Tibial artery (tissue), 4 donors: ENCODE measurements at regions not wholly inside any gene's neighbourhood (a gene's known extent, or its start where the extent isn't known, plus 50 kb on each side); places are given as distances from the start of the nearest gene placed in this dataset.
"Not testable (repeated sequence)": the region's sequence is repeated elsewhere in the genome, so short reads cannot be mapped to it uniquely, and the experiment has no call there.

ENCODE experiments used
- DNase-seq, 2 donors: peaks; one replicate each; pipeline ENCODE4 v3.0.0-alpha.2; 2019
- H3K27ac ChIP-seq, 2 donors: fragments of 200-600 bp; sonication (generic) in 1 of 2; 1 replicate in 1 of 2; 2 replicates in 1 of 2; pipeline ENCODE4 v1.5.1; 2018 to 2019; ENCODE audit warnings: mild to moderate bottlenecking in 1 of 2
- H3K27me3 ChIP-seq, 2 donors: fragments of 200-600 bp; sonication (generic) in 1 of 2; one replicate each; pipeline versions ENCODE4 v1.5.1 to v1.6.0; 2016 to 2019
- H3K36me3 ChIP-seq, 3 donors: fragments of 200-600 bp; sonication (generic) in 2 of 3; one replicate each; pipeline ENCODE4 v1.5.1; 2016 to 2019; ENCODE audit warnings: mild to moderate bottlenecking in 2 of 3
- H3K4me1 ChIP-seq, 4 donors: fragments of 200-600 bp; sonication (generic) in 2 of 4; 1 replicate in 3 of 4; 2 replicates in 1 of 4; pipeline ENCODE4 v1.5.1; 2016 to 2019
- H3K4me3 ChIP-seq, 2 donors: fragments of 200-600 bp; sonication (generic) in 1 of 2; 1 replicate in 1 of 2; 2 replicates in 1 of 2; pipeline ENCODE4 v1.5.1; 2018 to 2019; ENCODE audit warnings: mild to moderate bottlenecking in 2 of 2
- H3K9me3 ChIP-seq, 3 donors: fragments of 200-600 bp; sonication (generic) in 1 of 3; one replicate each; pipeline ENCODE4 v1.5.1; 2016 to 2019
- intact Hi-C: fragments of 100-400 bp; cut with DNase I; formaldehyde crosslinking; loops from one replicate; pipeline ENCODE4 v1.15.0; 2023; ENCODE audit warnings: low total_unique reads
- TF ChIP-seq, protein P1 (sequence below), 2 experiments: fragments of 200-600 bp in 1 of 2; fragments of 450-650 bp in 1 of 2; IDR thresholded peaks; one replicate each; pipeline ENCODE4 v1.5.1; 2017 to 2019; ENCODE audit warnings: antibody characterized with exemption in 2 of 2, mild to moderate bottlenecking in 1 of 2, moderate library complexity in 1 of 2

DNA sequence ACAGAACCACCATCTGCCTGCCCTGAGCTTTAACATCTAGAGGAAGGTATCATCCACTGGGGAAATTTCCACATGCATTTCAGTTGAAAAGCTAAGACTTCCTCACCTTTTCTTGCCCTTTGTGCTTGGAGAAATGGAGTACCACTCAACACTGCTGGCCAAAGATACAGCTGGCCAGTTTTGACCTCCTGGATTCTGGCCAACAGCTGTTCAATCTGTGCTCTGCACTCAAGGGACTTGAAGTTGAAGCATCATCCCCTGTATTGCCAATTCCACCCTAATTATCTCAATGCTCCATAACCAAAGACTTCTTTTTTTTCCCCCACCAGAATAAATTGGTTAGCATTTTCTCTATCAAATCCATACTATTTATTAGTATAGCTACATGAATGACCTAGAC, 70.4 kb upstream of the PRDM9 start:
- Histone ChIP-seq H3K9me3 (no peaks in the 10 kb centered on the region), H3K4me1 (no peaks in the 10 kb centered on the region), H3K27ac (no peak overlapping the region), H3K36me3 (no peaks in the 10 kb centered on the region), H3K27me3 (no peaks in the 10 kb centered on the region), H3K4me3 (no peak overlapping the region)
- intact Hi-C loops, result no loop called here
- TF ChIP-seq, protein P1, sequence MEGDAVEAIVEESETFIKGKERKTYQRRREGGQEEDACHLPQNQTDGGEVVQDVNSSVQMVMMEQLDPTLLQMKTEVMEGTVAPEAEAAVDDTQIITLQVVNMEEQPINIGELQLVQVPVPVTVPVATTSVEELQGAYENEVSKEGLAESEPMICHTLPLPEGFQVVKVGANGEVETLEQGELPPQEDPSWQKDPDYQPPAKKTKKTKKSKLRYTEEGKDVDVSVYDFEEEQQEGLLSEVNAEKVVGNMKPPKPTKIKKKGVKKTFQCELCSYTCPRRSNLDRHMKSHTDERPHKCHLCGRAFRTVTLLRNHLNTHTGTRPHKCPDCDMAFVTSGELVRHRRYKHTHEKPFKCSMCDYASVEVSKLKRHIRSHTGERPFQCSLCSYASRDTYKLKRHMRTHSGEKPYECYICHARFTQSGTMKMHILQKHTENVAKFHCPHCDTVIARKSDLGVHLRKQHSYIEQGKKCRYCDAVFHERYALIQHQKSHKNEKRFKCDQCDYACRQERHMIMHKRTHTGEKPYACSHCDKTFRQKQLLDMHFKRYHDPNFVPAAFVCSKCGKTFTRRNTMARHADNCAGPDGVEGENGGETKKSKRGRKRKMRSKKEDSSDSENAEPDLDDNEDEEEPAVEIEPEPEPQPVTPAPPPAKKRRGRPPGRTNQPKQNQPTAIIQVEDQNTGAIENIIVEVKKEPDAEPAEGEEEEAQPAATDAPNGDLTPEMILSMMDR (IDR thresholded peaks at IDR 0.05), result no peak
- no peak for DNase-seq

DNA sequence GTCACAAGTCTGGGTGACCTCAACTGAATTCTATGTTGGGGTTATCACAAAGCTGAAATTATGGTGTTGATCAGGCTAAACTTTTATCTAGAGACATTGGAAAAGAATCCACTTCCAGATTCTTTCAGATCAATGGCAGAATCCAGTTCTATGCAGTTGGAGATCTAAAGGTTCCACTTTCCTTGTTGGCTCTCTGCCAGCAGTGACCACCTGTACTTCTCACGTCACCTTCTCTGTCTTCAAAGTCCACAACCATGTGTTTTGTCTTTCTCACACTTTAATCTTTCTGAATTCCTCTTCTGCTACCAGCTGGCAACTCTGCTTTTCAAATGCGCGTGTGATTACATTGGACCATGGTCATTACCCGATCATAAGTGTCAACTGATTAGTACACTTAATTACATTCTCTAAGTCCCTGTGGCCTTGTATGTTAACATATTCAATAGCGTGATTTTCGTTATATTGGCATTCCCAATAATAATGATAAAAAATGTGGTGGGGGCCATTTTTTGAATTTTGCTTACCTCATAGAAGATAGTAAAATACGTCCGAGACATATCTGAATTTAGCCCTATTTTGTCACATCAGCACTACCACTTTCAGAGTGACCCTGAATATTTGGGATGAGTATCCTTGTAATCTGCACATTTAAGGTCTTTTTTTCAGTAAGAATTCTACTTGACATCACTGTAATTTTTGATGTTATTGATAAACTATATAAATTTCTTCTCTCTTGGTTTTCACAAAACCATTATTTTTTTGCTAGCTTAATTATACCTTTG, 73.7 kb upstream of the PRDM9 start:
- intact Hi-C loops, result no loop called here

DNA sequence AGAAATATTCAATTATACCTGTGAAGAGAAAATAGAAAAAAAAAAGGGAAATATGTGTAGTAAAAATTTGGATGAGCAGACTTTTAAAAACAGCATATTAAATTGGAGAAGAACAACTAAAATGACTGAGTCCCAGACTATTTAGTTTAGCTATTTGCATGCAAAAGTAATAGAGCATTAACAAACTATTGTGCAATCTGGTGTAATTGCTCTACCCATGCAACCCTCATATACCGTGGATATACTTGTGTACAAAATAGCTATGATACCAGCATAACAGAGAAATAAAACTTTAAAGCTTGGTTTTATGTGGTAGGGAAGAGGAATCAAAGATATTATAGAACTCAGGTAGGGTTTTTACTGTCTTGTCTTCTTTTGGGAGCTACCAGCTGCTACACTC, 78.7 kb upstream of the PRDM9 start:
- DNase-seq, result no peak
- H3K27ac ChIP-seq, result no peak overlapping the region
- H3K9me3 ChIP-seq, result no peaks in the 10 kb centered on the region
- H3K27me3 ChIP-seq, result no peaks in the 10 kb centered on the region
- no peak overlapping the region for H3K4me3 ChIP-seq
- H3K4me1 ChIP-seq, result no peaks in the 10 kb centered on the region
- TF ChIP-seq, protein P1 (IDR thresholded peaks at IDR 0.05), result no peak
- H3K36me3 ChIP-seq, result no peaks in the 10 kb centered on the region
- intact Hi-C loops, result no loop called here

More for the DNA sequence above, 73.7 kb upstream of the PRDM9 start:
- TF ChIP-seq, protein P1 (IDR thresholded peaks at IDR 0.05), result no peak
- Histone ChIP-seq H3K27me3 (no peaks in the 10 kb centered on the region), H3K4me3 (no peak overlapping the region), H3K9me3 (no peaks in the 10 kb centered on the region), H3K27ac (no peak overlapping the region), H3K4me1 (no peaks in the 10 kb centered on the region), H3K36me3 (no peaks in the 10 kb centered on the region)
- DNase-seq, result no peak

DNA sequence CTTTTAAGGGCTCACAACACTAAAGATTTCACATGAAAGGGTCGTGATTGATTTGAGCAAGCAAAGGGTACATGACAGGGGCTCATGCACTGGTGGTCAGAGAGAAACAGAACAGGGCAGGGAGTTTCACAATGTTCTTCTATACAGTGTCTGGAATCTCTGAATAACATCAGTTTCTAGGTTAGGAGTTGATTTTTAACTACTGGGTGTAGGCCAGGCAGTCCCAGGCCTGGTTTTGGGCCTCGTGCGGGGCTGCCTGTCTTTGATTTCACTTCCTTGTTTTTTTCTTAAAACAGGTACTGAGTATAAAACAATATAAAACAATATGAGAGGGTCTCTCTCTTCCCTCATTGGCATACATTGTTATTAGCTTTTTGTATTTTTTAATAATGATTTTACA, 87.2 kb upstream of the PRDM9 start:
- H3K4me1 ChIP-seq, H3K4me3 ChIP-seq, intact Hi-C loops, H3K27me3 ChIP-seq, H3K36me3 ChIP-seq, H3K27ac ChIP-seq, DNase-seq, H3K9me3 ChIP-seq: not testable (repeated sequence)

DNA sequence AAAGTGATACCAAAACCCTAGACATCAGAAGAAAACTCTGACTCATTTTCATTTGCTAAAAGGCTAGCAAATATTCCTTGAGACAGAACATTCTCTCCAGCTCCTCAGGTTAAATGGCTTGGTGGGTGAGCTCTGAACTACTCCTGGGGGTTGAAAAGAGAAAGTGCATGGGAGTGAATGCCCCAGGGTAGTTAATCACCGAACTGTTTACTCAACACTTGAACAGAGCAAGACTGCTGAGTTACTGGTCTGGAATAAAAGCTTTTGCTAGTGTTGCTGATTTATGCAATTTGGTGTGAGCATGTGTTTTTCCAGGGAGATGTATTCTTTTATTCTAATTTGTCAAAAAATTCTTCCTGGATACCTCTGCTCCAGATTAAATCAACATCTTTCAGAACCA, 88.3 kb upstream of the PRDM9 start:
- no peaks in the 10 kb centered on the region for H3K4me1 ChIP-seq
- DNase-seq, result no peak

DNA sequence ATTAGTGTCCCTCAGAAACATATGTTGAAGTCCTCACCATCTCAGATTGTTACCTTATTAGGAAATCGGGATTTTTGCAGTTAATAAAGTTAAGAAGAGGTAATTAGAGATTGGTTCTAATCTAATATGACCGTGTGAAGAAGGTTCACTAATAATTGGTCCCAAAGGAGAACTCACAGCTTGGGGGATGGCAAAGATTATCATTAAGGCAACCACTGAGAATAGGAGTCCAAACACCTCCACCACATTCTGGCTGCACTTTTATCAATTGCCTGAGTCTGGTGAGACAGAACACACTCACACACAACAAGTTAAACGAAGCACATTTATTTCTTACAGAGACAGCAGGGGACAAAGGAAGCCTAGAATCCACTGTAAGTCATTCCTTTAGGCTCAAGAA, 94.9 kb upstream of the PRDM9 start:
- intact Hi-C loops, result no loop called here
- Histone ChIP-seq H3K4me3 (no peak overlapping the region), H3K9me3 (no peaks in the 10 kb centered on the region), H3K27me3 (no peaks in the 10 kb centered on the region), H3K27ac (no peak overlapping the region), H3K36me3 (no peaks in the 10 kb centered on the region), H3K4me1 (no peaks in the 10 kb centered on the region)
- TF ChIP-seq, protein P1 (IDR thresholded peaks at IDR 0.05), result no peak
- no peak for DNase-seq

More for the DNA sequence above, 88.3 kb upstream of the PRDM9 start:
- H3K27me3 ChIP-seq, result no peaks in the 10 kb centered on the region
- H3K9me3 ChIP-seq, result no peaks in the 10 kb centered on the region
- TF ChIP-seq, protein P1 (IDR thresholded peaks at IDR 0.05), result no peak
- intact Hi-C loops, result no loop called here
- H3K4me3 ChIP-seq, result no peak overlapping the region
- no peaks in the 10 kb centered on the region for H3K36me3 ChIP-seq
- H3K27ac ChIP-seq, result no peak overlapping the region
